B cell (primary cell): ENCODE measurements at regions not wholly inside any gene's neighbourhood (a gene's known extent, or its start where the extent isn't known, plus 50 kb on each side); places are given as distances from the start of the nearest gene placed in this dataset.

Experiments used
- ATAC-seq: fragments of 200-7000 bp; cut with Tn5 transposase; one replicate; pipeline ENCODE4 v1.10.0; 2021; ENCODE audit warnings: low read depth, mild to moderate bottlenecking, moderate number of reproducible peaks, moderate library complexity
- CTCF ChIA-PET: fragments of 350-600 bp; sonication (Branson Sonifier 250); formaldehyde crosslinking; loops from one replicate; lab custom pipeline; 2021; ENCODE audit warnings: antibody characterized with exemption, inconsistent platforms; lab: Charles Lee
- POLR2A ChIA-PET: fragments of 350-600 bp; sonication (Branson Sonifier 250); formaldehyde crosslinking; loops from one replicate; lab custom pipeline; 2021; ENCODE audit warnings: antibody characterized with exemption; lab: Charles Lee
- DNase-seq: peaks from one replicate; pipeline ENCODE4 v3.0.0; 2013
- H2AFZ ChIP-seq: 2 replicates; pipeline ENCODE4 v1.6.1; 2012; ENCODE audit warnings: mild to moderate bottlenecking, low read depth, low read length; ENCODE audit not compliant: insufficient read depth, poor library complexity, severe bottlenecking
- H3K27ac ChIP-seq, 2 donors: 1 replicate in 1 of 2; 2 replicates in 1 of 2; pipeline ENCODE4 v1.5.1; 2012 to 2013; ENCODE audit warnings: low read length in 2 of 2, mild to moderate bottlenecking in 2 of 2, moderate library complexity in 1 of 2
- H3K27me3 ChIP-seq, 4 experiments: fragments of 200-600 bp in 1 of 4; sonication (generic) in 1 of 4; replicated peaks in 1 of 4; 1 replicate in 2 of 4; 2 replicates in 2 of 4; pipeline versions ENCODE4 v1.6.1 to v1.7.0; 2013 to 2016; ENCODE audit warnings: low read length in 3 of 4, mild to moderate bottlenecking in 2 of 4, mixed read lengths in 1 of 4, moderate library complexity in 1 of 4; ENCODE audit not compliant: insufficient read depth in 4 of 4, control insufficient read depth in 3 of 4; ENCODE audit errors: control extremely low read depth in 1 of 4
- H3K36me3 ChIP-seq, 2 experiments: replicated peaks in 1 of 2; 1 replicate in 1 of 2; 2 replicates in 1 of 2; pipeline versions ENCODE4 v1.6.1 to v1.7.1; 2013; ENCODE audit warnings: low read length in 1 of 2; ENCODE audit not compliant: insufficient read depth in 2 of 2, control insufficient read depth in 1 of 2; ENCODE audit errors: control extremely low read depth in 1 of 2, extremely low read depth in 1 of 2
- H3K4me1 ChIP-seq, 2 donors: fragments of 200-600 bp in 1 of 2; sonication (generic) in 1 of 2; 1 replicate in 1 of 2; 2 replicates in 1 of 2; pipeline versions ENCODE4 v1.5.1 to v1.6.1; 2013 to 2017; ENCODE audit warnings: low read length in 2 of 2; ENCODE audit not compliant: control insufficient read depth in 2 of 2, insufficient read depth in 2 of 2
- H3K4me2 ChIP-seq: replicated peaks from 2 replicates; pipeline ENCODE3; 2012; ENCODE audit warnings: mild to moderate bottlenecking, low read depth, low read length; ENCODE audit not compliant: poor library complexity, severe bottlenecking
- H3K4me3 ChIP-seq, 5 experiments: fragments of 200-600 bp in 1 of 5; sonication (generic) in 1 of 5; 1 replicate in 3 of 5; 2 replicates in 2 of 5; pipeline versions ENCODE4 v1.5.1 to v1.7.0; 2011 to 2016; ENCODE audit warnings: low read length in 4 of 5, mild to moderate bottlenecking in 4 of 5, low read depth in 2 of 5, control low read depth in 1 of 5, moderate library complexity in 1 of 5; ENCODE audit not compliant: insufficient read depth in 1 of 5; ENCODE audit errors: control extremely low read depth in 1 of 5, extremely low read depth in 1 of 5
- H3K79me2 ChIP-seq: fragments of 200-600 bp; sonication (generic); one replicate; pipeline ENCODE4 v1.6.0; 2016; ENCODE audit warnings: low read length; ENCODE audit not compliant: control insufficient read depth, insufficient read depth
- H3K9ac ChIP-seq: fragments of 200-600 bp; sonication (generic); 2 replicates; pipeline ENCODE4 v1.6.1; 2017; ENCODE audit warnings: mild to moderate bottlenecking, low read length, moderate library complexity
- H3K9me3 ChIP-seq, 3 donors: one replicate each; pipeline versions ENCODE4 v1.6.1 to v1.7.1; 2013; ENCODE audit warnings: low read length in 2 of 3; ENCODE audit not compliant: control insufficient read depth in 2 of 3, insufficient read depth in 1 of 3; ENCODE audit errors: control extremely low read depth in 1 of 3
- H4K20me1 ChIP-seq: 2 replicates; pipeline ENCODE4 v1.6.0; 2012; ENCODE audit warnings: mild to moderate bottlenecking, low read length; ENCODE audit not compliant: insufficient read depth, control insufficient read depth, poor library complexity, severe bottlenecking
- H3K27ac Mint-ChIP-seq: one replicate; pipeline ENCODE4 v1.8.0; 2021; ENCODE audit warnings: mixed read lengths
- H3K27me3 Mint-ChIP-seq: one replicate; pipeline ENCODE4 v1.8.0; 2021; ENCODE audit warnings: mixed read lengths
- H3K4me1 Mint-ChIP-seq: one replicate; pipeline ENCODE4 v1.8.0; 2021; ENCODE audit warnings: mixed read lengths
- H3K4me3 Mint-ChIP-seq: one replicate; pipeline ENCODE4 v1.8.0; 2021; ENCODE audit warnings: mixed read lengths
- H3K9me3 Mint-ChIP-seq: one replicate; pipeline ENCODE4 v1.8.0; 2022; ENCODE audit warnings: mixed read lengths; ENCODE audit not compliant: insufficient read depth
- EZH2 ChIP-seq: IDR thresholded peaks from 2 replicates; pipeline ENCODE4 v1.6.1; 2012; ENCODE audit warnings: borderline replicate concordance, low read depth, mild to moderate bottlenecking, moderate library complexity, low read length; ENCODE audit not compliant: insufficient read depth, poor library complexity, severe bottlenecking
- WGBS: methylation state at CpG from one replicate; pipeline ENCODE4 v1.1.5; 2013; ENCODE audit warnings: missing lambda C conversion rate; ENCODE audit not compliant: insufficient coverage; 5-methylcytosine and 5-hydroxymethylcytosine counted together
- intact Hi-C: fragments of 100-400 bp; cut with micrococcal nuclease; formaldehyde crosslinking; loops from one replicate; pipeline ENCODE4 v1.10.0; 2022
- TF ChIP-seq, protein P1 (sequence below): fragments of 200-600 bp; IDR thresholded peaks from one replicate; pipeline ENCODE4 v1.8.0; 2022; ENCODE audit warnings: antibody characterized with exemption, mild to moderate bottlenecking

DNA sequence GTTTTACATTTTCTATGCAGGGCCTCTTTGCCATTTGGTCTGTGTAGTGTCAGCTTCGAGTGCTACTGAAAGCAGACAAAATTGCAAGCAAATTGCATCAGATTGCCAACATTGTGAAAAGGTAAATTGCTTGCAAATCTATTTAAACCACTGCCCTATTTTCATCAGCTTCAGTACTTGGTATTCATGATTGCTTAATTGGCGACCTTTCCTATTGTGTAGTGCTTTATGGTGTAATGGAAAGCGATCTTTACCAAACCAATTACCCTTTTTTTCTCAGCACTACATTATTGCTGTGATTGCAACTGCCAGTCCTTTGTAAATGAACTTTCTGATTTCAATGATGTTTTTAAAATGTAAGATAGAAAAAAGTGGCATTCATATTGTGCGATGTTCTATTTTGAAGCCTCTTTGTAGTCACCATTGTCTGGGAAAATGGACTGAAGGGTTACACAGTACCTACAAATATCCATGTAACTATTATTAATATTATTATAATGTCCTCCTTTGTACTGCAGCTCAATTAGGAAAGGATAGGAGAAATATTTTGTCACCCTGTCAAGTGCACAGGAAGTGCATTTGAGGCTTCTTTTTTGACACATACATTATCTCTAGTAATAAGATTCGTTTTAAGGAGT, 177.7 kb upstream of the SP8 start:
- H3K4me1 ChIP-seq, result no peaks in the 10 kb centered on the region
- H3K9ac ChIP-seq, result no peak overlapping the region
- no peaks in the 10 kb centered on the region for H3K9me3 ChIP-seq
- DNase-seq (no peak), ATAC-seq (no peak)
- no peaks in the 10 kb centered on the region for H3K79me2 ChIP-seq
- POLR2A ChIA-PET, result no interaction called here
- H3K4me1 Mint-ChIP-seq, result no peaks in the 10 kb centered on the region
- intact Hi-C loops, result no loop called here
- no peaks in the 10 kb centered on the region for H3K9me3 Mint-ChIP-seq
- no peaks in the 10 kb centered on the region for H3K27me3 Mint-ChIP-seq
- no peak overlapping the region for H3K4me3 ChIP-seq
- CTCF ChIA-PET, result no interaction called here
- no peak overlapping the region for H3K4me2 ChIP-seq
- H3K36me3 ChIP-seq, result no peaks in the 10 kb centered on the region
- H3K27me3 ChIP-seq, result no peaks in the 10 kb centered on the region
- WGBS, result 100% methylated on average over 1 of the region's 5 CpGs
- TF ChIP-seq, protein P1, sequence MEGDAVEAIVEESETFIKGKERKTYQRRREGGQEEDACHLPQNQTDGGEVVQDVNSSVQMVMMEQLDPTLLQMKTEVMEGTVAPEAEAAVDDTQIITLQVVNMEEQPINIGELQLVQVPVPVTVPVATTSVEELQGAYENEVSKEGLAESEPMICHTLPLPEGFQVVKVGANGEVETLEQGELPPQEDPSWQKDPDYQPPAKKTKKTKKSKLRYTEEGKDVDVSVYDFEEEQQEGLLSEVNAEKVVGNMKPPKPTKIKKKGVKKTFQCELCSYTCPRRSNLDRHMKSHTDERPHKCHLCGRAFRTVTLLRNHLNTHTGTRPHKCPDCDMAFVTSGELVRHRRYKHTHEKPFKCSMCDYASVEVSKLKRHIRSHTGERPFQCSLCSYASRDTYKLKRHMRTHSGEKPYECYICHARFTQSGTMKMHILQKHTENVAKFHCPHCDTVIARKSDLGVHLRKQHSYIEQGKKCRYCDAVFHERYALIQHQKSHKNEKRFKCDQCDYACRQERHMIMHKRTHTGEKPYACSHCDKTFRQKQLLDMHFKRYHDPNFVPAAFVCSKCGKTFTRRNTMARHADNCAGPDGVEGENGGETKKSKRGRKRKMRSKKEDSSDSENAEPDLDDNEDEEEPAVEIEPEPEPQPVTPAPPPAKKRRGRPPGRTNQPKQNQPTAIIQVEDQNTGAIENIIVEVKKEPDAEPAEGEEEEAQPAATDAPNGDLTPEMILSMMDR, result no peak
- no peak for TF ChIP-seq EZH2
- H3K27ac Mint-ChIP-seq, result no peak overlapping the region
- no peaks in the 10 kb centered on the region for H4K20me1 ChIP-seq
- no peak overlapping the region for H3K4me3 Mint-ChIP-seq
- no peak overlapping the region for H3K27ac ChIP-seq
- no peak overlapping the region for H2AFZ ChIP-seq

DNA sequence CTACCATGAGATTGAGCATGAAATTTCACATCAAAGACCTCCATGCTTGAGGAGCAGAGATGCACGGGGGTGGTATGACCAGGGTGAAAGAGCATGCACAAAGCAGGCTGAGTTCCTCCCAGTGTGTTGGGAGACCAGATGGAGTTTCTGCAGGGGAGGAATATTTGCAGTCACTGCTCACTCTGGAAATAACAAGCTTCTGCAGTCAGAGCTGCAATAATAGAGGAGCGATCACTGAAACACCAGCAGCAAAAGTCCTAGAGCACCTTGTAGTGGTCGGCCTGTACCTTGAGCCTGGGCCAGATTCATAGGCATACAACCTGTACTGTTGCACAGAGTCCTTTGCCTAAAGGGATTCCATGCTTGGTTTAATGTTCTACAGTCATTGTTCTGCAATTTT, 184.5 kb upstream of the SP8 start:
- H3K4me2 ChIP-seq, result no peak overlapping the region
- no peaks in the 10 kb centered on the region for H3K27me3 Mint-ChIP-seq
- H3K36me3 ChIP-seq, result no peaks in the 10 kb centered on the region
- ATAC-seq (no peak), DNase-seq (no peak)
- no peaks in the 10 kb centered on the region for H3K4me1 ChIP-seq
- H3K9ac ChIP-seq, result no peak overlapping the region
- TF ChIP-seq EZH2, result no peak
- TF ChIP-seq, protein P1, result no peak
- no peaks in the 10 kb centered on the region for H3K9me3 Mint-ChIP-seq
- H3K9me3 ChIP-seq, result no peaks in the 10 kb centered on the region
- H3K79me2 ChIP-seq, result no peaks in the 10 kb centered on the region
- intact Hi-C loops, result no loop called here
- H3K4me3 Mint-ChIP-seq, result no peak overlapping the region
- no peak overlapping the region for H3K27ac ChIP-seq
- no peaks in the 10 kb centered on the region for H3K4me1 Mint-ChIP-seq
- ChIA-PET POLR2A (no interaction called here), CTCF (no interaction called here)
- no peak overlapping the region for H2AFZ ChIP-seq
- no peaks in the 10 kb centered on the region for H4K20me1 ChIP-seq
- no peak overlapping the region for H3K4me3 ChIP-seq
- no peaks in the 10 kb centered on the region for H3K27me3 ChIP-seq
- no peak overlapping the region for H3K27ac Mint-ChIP-seq
- 78% methylated on average over 3 of the region's 3 CpGs for WGBS
